HL-60 (cell line): ENCODE measurements at regions not wholly inside any gene's neighbourhood (a gene's known extent, or its start where the extent isn't known, plus 50 kb on each side); places are given as distances from the start of the nearest gene placed in this dataset.
A peak's percentile ranks its signal among the peaks of the same experiment; 100 is the strongest.

Experiments
- DNase-seq, 2 experiments: peaks; one replicate each; pipeline ENCODE4 v3.0.0-alpha.2; 2010 to 2020; ENCODE audit warnings: low read depth in 1 of 2, low spot score in 1 of 2
- H3K27ac ChIP-seq: fragments of 250-450 bp; sonication (Bioruptor Pico); replicated peaks from 2 replicates; pipeline ENCODE4 v1.5.1; 2020; ENCODE audit warnings: mild to moderate bottlenecking, moderate library complexity
- H3K27me3 ChIP-seq: fragments of 250-450 bp; sonication (Bioruptor Pico); 2 replicates; pipeline ENCODE4 v1.5.1; 2021; ENCODE audit warnings: mild to moderate bottlenecking, moderate library complexity; ENCODE audit not compliant: insufficient read depth, poor library complexity, severe bottlenecking
- H3K4me3 ChIP-seq: replicated peaks from 2 replicates; pipeline ENCODE4 v1.5.1; 2011; ENCODE audit warnings: mild to moderate bottlenecking, control low read depth, low read length; ENCODE audit not compliant: insufficient read depth
- CTCF ChIP-seq: IDR thresholded peaks from one replicate; pipeline ENCODE4 v1.5.1; 2011; ENCODE audit warnings: low read length, control low read depth, inconsistent platforms; ENCODE audit not compliant: insufficient read depth
- GABPA ChIP-seq: IDR thresholded peaks from 2 replicates; pipeline ENCODE4 v1.6.1; 2012; ENCODE audit warnings: low read depth
- POLR2AphosphoS5 ChIP-seq: IDR thresholded peaks from 2 replicates; pipeline ENCODE4 v1.6.1; 2012; ENCODE audit warnings: low read depth
- REST ChIP-seq: IDR thresholded peaks from 2 replicates; pipeline ENCODE4 v1.6.1; 2012; ENCODE audit warnings: low read depth; ENCODE audit not compliant: insufficient replicate concordance
- SPI1 ChIP-seq: IDR thresholded peaks from 2 replicates; pipeline ENCODE4 v1.6.1; 2012; ENCODE audit warnings: low read depth, mild to moderate bottlenecking, borderline replicate concordance

GRCh38 chr5:61866930-61867329 lies 439.1 kb upstream of the KIF2A start:
- Histone ChIP-seq H3K4me3 (no peak overlapping the region), H3K27me3 (no peaks in the 10 kb centered on the region), H3K27ac (no peak overlapping the region)
- no peak for TF ChIP-seq SPI1
- no peak for TF ChIP-seq REST
- no peak for TF ChIP-seq GABPA
- TF ChIP-seq POLR2AphosphoS5 = no peak
- no peak for TF ChIP-seq CTCF
- peak; percentile 1 to 4 for DNase-seq

GRCh38 chr5:61869333-61869732 lies 436.7 kb upstream of the KIF2A start:
- Histone ChIP-seq H3K27ac (no peak overlapping the region), H3K27me3 (no peaks in the 10 kb centered on the region), H3K4me3 (no peak overlapping the region)
- TF ChIP-seq POLR2AphosphoS5 (no peak), REST (no peak), CTCF (no peak), GABPA (no peak), SPI1 (no peak)
- DNase-seq = no peak

DNA sequence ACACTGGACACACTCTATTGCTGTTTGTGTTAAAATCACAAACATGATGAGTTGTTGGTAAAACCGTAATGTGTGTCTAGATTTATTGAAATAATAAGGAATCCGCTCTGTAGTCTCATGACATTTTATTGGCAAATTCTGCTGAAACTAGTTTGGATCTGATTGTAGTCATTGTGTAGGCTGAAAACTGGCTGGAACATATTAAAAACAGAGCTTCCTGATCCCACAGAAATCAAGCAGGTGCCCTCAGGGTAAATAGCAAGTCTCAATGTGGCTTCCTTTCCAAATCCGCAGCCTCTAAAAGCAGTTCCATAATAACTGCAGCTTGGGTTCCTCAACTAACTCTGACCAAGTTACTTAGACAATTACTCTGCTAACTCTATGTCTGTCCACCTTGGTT lies 427.5 kb upstream of the KIF2A start:
- Histone ChIP-seq H3K27ac (no peak overlapping the region), H3K27me3 (no peaks in the 10 kb centered on the region), H3K4me3 (no peak overlapping the region)
- TF ChIP-seq GABPA (no peak), CTCF (no peak), SPI1 (no peak), POLR2AphosphoS5 (no peak), REST (no peak)
- no peak for DNase-seq
